Gastroesophageal sphincter (tissue), 4 donors: ENCODE measurements at regions not wholly inside any gene's neighbourhood (a gene's known extent, or its start where the extent isn't known, plus 50 kb on each side); places are given as distances from the start of the nearest gene placed in this dataset.

Source experiments
- ATAC-seq: fragments of 150-250 bp; one replicate; pipeline ENCODE4 v1.9.1; 2016; ENCODE audit warnings: mild to moderate bottlenecking, moderate library complexity
- H3K27ac ChIP-seq, 4 donors: fragments of 200-600 bp; sonication (generic) in 3 of 4; 1 replicate in 3 of 4; 2 replicates in 1 of 4; pipeline ENCODE4 v1.5.1; 2016 to 2019
- H3K27me3 ChIP-seq: fragments of 200-600 bp; sonication (generic); one replicate; pipeline ENCODE4 v1.5.1; 2019
- H3K36me3 ChIP-seq, 2 donors: fragments of 200-600 bp; sonication (generic); one replicate each; pipeline ENCODE4 v1.5.1; 2019; ENCODE audit warnings: control low read depth in 1 of 2
- H3K4me1 ChIP-seq, 3 donors: fragments of 200-600 bp; sonication (generic); 1 replicate in 2 of 3; 2 replicates in 1 of 3; pipeline ENCODE4 v1.5.1; 2016 to 2019; ENCODE audit warnings: control low read depth in 2 of 3
- H3K4me3 ChIP-seq, 2 donors: fragments of 200-600 bp; sonication (generic); one replicate each; pipeline ENCODE4 v1.5.1; 2019; ENCODE audit warnings: mild to moderate bottlenecking in 1 of 2, moderate library complexity in 1 of 2
- H3K9me3 ChIP-seq, 3 donors: fragments of 200-600 bp; sonication (generic); one replicate each; pipeline ENCODE4 v1.5.1; 2017 to 2019; ENCODE audit warnings: control low read depth in 2 of 3
- CTCF ChIP-seq, 4 experiments: fragments of 200-600 bp in 2 of 4; fragments of 450-650 bp in 2 of 4; sonication (generic) in 1 of 4; IDR thresholded peaks; one replicate each; pipeline ENCODE4 v1.5.1; 2017 to 2019; ENCODE audit warnings: antibody characterized with exemption in 4 of 4, mild to moderate bottlenecking in 2 of 4, moderate library complexity in 2 of 4
- EP300 ChIP-seq: sonication (generic); formaldehyde crosslinking; IDR thresholded peaks from one replicate; pipeline ENCODE4 v1.6.1; 2017; ENCODE audit warnings: antibody characterized with exemption, mild to moderate bottlenecking
- POLR2A ChIP-seq, 2 donors: fragments of 450-650 bp; IDR thresholded peaks; one replicate each; pipeline ENCODE4 v1.6.1; 2017; ENCODE audit warnings: antibody characterized with exemption in 2 of 2, mild to moderate bottlenecking in 2 of 2, moderate library complexity in 1 of 2
- POLR2AphosphoS5 ChIP-seq: sonication (generic); formaldehyde crosslinking; IDR thresholded peaks from one replicate; pipeline ENCODE4 v1.6.1; 2017; ENCODE audit warnings: antibody characterized with exemption
- WGBS, 2 donors: methylation state at CpG; one replicate each; pipeline ENCODE4 v1.1.5; 2018; ENCODE audit warnings: low coverage in 1 of 2; 5-methylcytosine and 5-hydroxymethylcytosine counted together

GRCh38 chr4:53905276-53905940 is 159.0 kb downstream of the CHIC2 start:
- H3K9me3 ChIP-seq: no peaks in the 10 kb centered on the region
- peak overlapping the region in 2 of 4 donors; percentile 26 to 44 for H3K27ac ChIP-seq
- no peak for ATAC-seq
- 30 to 32% methylated on average over 7 of the region's 7 CpGs for WGBS, 2 donors
- no peaks in the 10 kb centered on the region for H3K36me3 ChIP-seq
- peaks cover 87% of the 10 kb centered on the region for H3K27me3 ChIP-seq
- H3K4me1 ChIP-seq: peaks cover 0 to 26% (median 0%) of the 10 kb centered on the region in 3 donors
- TF ChIP-seq POLR2A (IDR thresholded peaks at IDR 0.05) (no peak), CTCF (IDR thresholded peaks at IDR 0.05) (no peak), EP300 (no peak), POLR2AphosphoS5 (no peak)
- peak overlapping the region in 1 of 2 donors; percentile 41 for H3K4me3 ChIP-seq

- Histone ChIP-seq H3K27me3 (peaks cover 78% of the 10 kb centered on the region), H3K27ac (no peak overlapping the region), H3K4me1 (peaks cover 0 to 14% (median 3%) of the 10 kb centered on the region in 3 donors), H3K9me3 (no peaks in the 10 kb centered on the region), H3K4me3 (no peak overlapping the region), H3K36me3 (no peaks in the 10 kb centered on the region)
- 75 to 82% methylated on average over 2 of the region's 2 CpGs for WGBS, 2 donors
- no peak for ATAC-seq
- TF ChIP-seq POLR2A (IDR thresholded peaks at IDR 0.05): no peak
- no peak for TF ChIP-seq CTCF (IDR thresholded peaks at IDR 0.05)
- TF ChIP-seq POLR2AphosphoS5: no peak
- no peak for TF ChIP-seq EP300
Measured at GRCh38 chr4:53902786-53903185, 161.6 kb downstream of the CHIC2 start.

- no peak for ATAC-seq
- Histone ChIP-seq H3K9me3 (no peaks in the 10 kb centered on the region), H3K27ac (peak overlapping the region in 2 of 4 donors; percentile 46 to 54), H3K27me3 (peaks cover 64% of the 10 kb centered on the region), H3K36me3 (no peaks in the 10 kb centered on the region), H3K4me1 (peaks cover 0 to 3% (median 3%) of the 10 kb centered on the region in 3 donors), H3K4me3 (no peak overlapping the region)
- TF ChIP-seq CTCF (IDR thresholded peaks at IDR 0.05) (no peak), EP300 (no peak), POLR2AphosphoS5 (no peak), POLR2A (IDR thresholded peaks at IDR 0.05) (no peak)
- WGBS, 2 donors: 43 to 66% methylated on average over 2 to 3 of the region's 3 CpGs
Measured at GRCh38 chr4:53900271-53900649, 164.1 kb downstream of the CHIC2 start.

GRCh38 chr4:53899586-53900270 is 164.7 kb downstream of the CHIC2 start:
- WGBS, 2 donors: 21 to 23% methylated on average over 9 of the region's 9 CpGs
- H3K36me3 ChIP-seq: no peaks in the 10 kb centered on the region
- no peaks in the 10 kb centered on the region for H3K9me3 ChIP-seq
- ATAC-seq: peak; percentile 48
- peak overlapping the region in 1 of 2 donors; percentile 16 for H3K4me3 ChIP-seq
- TF ChIP-seq CTCF (IDR thresholded peaks at IDR 0.05) (no peak), POLR2AphosphoS5 (no peak), EP300 (no peak), POLR2A (IDR thresholded peaks at IDR 0.05) (no peak)
- peak overlapping the region in 3 of 4 donors; percentile 46 to 59 (median 54) for H3K27ac ChIP-seq
- peaks cover 0 to 3% (median 0%) of the 10 kb centered on the region in 3 donors for H3K4me1 ChIP-seq
- peaks cover 59% of the 10 kb centered on the region for H3K27me3 ChIP-seq
